ENCODE measurements at regions not wholly inside any gene's neighbourhood (a gene's known extent, or its start where the extent isn't known, plus 50 kb on each side); places are given as distances from the start of the nearest gene placed in this dataset.

GRCh38 chr6:133106934-133107333 lies 134.2 kb upstream of the EYA4 start:
- no peak overlapping the region for H2AFZ ChIP-seq (replicated peaks; ENCODE audit: low read length, poor library complexity)
- no CpG with 5 or more reads among the region's 2 CpGs for WGBS, 2 experiments (ENCODE audit: extremely low coverage in 2 of 2, insufficient read length in 1 of 2)
- BruUV-seq (replicated peaks) = no TSS peak

More at GRCh38 chr6:133106934-133107333, 134.2 kb upstream of the EYA4 start:
- Histone ChIP-seq H2BK120ac (ENCODE audit: low read depth, low read length) (no peak overlapping the region), H3K4me1 (ENCODE audit: control insufficient read depth, insufficient read depth, low read length) (no peaks in the 10 kb centered on the region), H2BK5ac (ENCODE audit: low read depth, low read length, poor library complexity, severe bottlenecking) (no peak overlapping the region), H4K8ac (ENCODE audit: low read depth in 2 of 2, low read length in 2 of 2) (no peak overlapping the region), H3K23ac (ENCODE audit: low read depth, low read length) (no peak overlapping the region), H3K9ac (ENCODE audit: low read depth, low read length) (no peak overlapping the region), H2BK15ac (ENCODE audit: low read depth, low read length) (no peak overlapping the region), H4K20me1 (ENCODE audit: insufficient read depth, low read length) (no peaks in the 10 kb centered on the region), H3K27ac (ENCODE audit: insufficient read depth, low read length) (no peak overlapping the region), H3K18ac (ENCODE audit: low read depth, low read length) (no peak overlapping the region), H2BK20ac (ENCODE audit: low read depth, low read length) (no peak overlapping the region), H4K5ac (ENCODE audit: low read depth, low read length) (no peak overlapping the region), H2AK5ac (ENCODE audit: low read depth, low read length) (no peak overlapping the region), H3K4me2 (ENCODE audit: low read depth, low read length) (no peak overlapping the region), H3K9me3 (ENCODE audit: control insufficient read depth, insufficient read depth, low read length) (no peaks in the 10 kb centered on the region), H3K4me3 (ENCODE audit: insufficient read depth, low read depth, low read length) (no peak overlapping the region), H3K4ac (ENCODE audit: low read depth, low read length) (no peak overlapping the region), H3K36me3 (ENCODE audit: control insufficient read depth, insufficient read depth, low read length) (no peaks in the 10 kb centered on the region), H2AK9ac (replicated peaks; ENCODE audit: low read depth, low read length, poor library complexity) (no peak overlapping the region), H3K56ac (ENCODE audit: extremely low read depth, insufficient read depth, low read length) (no peak overlapping the region), H3K27me3 (ENCODE audit: control insufficient read depth, insufficient read depth, low read length) (no peaks in the 10 kb centered on the region), H3K79me1 (ENCODE audit: low read depth in 1 of 2, low read length in 2 of 2) (no peaks in the 10 kb centered on the region), H3K14ac (replicated peaks; ENCODE audit: low read depth, low read length) (no peak overlapping the region), H3K9me1 (ENCODE audit: insufficient read depth, low read length) (no peaks in the 10 kb centered on the region; the same call in 1 of the 2 replicates), H4K91ac (ENCODE audit: insufficient read depth, low read depth, low read length) (no peak overlapping the region)
- CTCF ChIA-PET = no interaction called here
- intact Hi-C loops (cut with micrococcal nuclease) = no loop called here
- ATAC-seq (ENCODE audit: low read depth) (no peak), DNase-seq (no peak)
- dilution Hi-C loops (cut with HindIII; ENCODE audit: low sequenced_read_pairs, unreplicated experiment) = no loop called here
- POLR2A ChIA-PET (ENCODE audit: unreplicated experiment) = no interaction called here
- TF ChIP-seq CEBPB (IDR thresholded peaks at IDR 0.05; ENCODE audit: low read depth, low read length) = no peak
- TF ChIP-seq, protein P1, sequence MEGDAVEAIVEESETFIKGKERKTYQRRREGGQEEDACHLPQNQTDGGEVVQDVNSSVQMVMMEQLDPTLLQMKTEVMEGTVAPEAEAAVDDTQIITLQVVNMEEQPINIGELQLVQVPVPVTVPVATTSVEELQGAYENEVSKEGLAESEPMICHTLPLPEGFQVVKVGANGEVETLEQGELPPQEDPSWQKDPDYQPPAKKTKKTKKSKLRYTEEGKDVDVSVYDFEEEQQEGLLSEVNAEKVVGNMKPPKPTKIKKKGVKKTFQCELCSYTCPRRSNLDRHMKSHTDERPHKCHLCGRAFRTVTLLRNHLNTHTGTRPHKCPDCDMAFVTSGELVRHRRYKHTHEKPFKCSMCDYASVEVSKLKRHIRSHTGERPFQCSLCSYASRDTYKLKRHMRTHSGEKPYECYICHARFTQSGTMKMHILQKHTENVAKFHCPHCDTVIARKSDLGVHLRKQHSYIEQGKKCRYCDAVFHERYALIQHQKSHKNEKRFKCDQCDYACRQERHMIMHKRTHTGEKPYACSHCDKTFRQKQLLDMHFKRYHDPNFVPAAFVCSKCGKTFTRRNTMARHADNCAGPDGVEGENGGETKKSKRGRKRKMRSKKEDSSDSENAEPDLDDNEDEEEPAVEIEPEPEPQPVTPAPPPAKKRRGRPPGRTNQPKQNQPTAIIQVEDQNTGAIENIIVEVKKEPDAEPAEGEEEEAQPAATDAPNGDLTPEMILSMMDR (conservative IDR thresholded peaks at IDR 0.05; ENCODE audit: low read depth, low read length) = no peak
- no peak for TF ChIP-seq NFE2L2 (IDR thresholded peaks at IDR 0.05; ENCODE audit: low read depth, low read length)
- TF ChIP-seq RFX5 (IDR thresholded peaks at IDR 0.05; ENCODE audit: low read depth, low read length) = no peak
- no peak for TF ChIP-seq POLR2A (IDR thresholded peaks at IDR 0.05; ENCODE audit: low read depth, low read length)
- no peak for TF ChIP-seq FOS (IDR thresholded peaks at IDR 0.05; ENCODE audit: low read depth, low read length)
- no peak for TF ChIP-seq CHD1 (IDR thresholded peaks at IDR 0.05; ENCODE audit: low read depth, low read length)
- TF ChIP-seq SMC3 (IDR thresholded peaks at IDR 0.05; ENCODE audit: low read depth, low read length) = no peak
- TF ChIP-seq, protein P2, sequence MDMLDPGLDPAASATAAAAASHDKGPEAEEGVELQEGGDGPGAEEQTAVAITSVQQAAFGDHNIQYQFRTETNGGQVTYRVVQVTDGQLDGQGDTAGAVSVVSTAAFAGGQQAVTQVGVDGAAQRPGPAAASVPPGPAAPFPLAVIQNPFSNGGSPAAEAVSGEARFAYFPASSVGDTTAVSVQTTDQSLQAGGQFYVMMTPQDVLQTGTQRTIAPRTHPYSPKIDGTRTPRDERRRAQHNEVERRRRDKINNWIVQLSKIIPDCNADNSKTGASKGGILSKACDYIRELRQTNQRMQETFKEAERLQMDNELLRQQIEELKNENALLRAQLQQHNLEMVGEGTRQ (IDR thresholded peaks at IDR 0.05; ENCODE audit: low read depth, low read length) = no peak
- TF ChIP-seq, protein P3, sequence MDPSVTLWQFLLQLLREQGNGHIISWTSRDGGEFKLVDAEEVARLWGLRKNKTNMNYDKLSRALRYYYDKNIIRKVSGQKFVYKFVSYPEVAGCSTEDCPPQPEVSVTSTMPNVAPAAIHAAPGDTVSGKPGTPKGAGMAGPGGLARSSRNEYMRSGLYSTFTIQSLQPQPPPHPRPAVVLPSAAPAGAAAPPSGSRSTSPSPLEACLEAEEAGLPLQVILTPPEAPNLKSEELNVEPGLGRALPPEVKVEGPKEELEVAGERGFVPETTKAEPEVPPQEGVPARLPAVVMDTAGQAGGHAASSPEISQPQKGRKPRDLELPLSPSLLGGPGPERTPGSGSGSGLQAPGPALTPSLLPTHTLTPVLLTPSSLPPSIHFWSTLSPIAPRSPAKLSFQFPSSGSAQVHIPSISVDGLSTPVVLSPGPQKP (IDR thresholded peaks at IDR 0.05; ENCODE audit: borderline replicate concordance, low read depth, low read length) = no peak
- no peak for TF ChIP-seq MAFK (IDR thresholded peaks at IDR 0.05; ENCODE audit: low read depth, low read length)
- TF ChIP-seq MXI1 (IDR thresholded peaks at IDR 0.05; ENCODE audit: borderline replicate concordance, low read depth, low read length) = no peak
- no peak for TF ChIP-seq RCOR1 (IDR thresholded peaks at IDR 0.05; ENCODE audit: insufficient replicate concordance, low read length)
- no peak for TF ChIP-seq MAZ (IDR thresholded peaks at IDR 0.05; ENCODE audit: borderline replicate concordance, low read depth, low read length)
- TF ChIP-seq BHLHE40 (IDR thresholded peaks at IDR 0.05; ENCODE audit: low read depth, low read length) = no peak
- TF ChIP-seq RAD21 (IDR thresholded peaks at IDR 0.05; ENCODE audit: low read length) = no peak
- in situ Hi-C loops (cut with MboI; ENCODE audit: low sequenced_read_pairs) = no loop called here

Data from IMR-90 (cell line).